Stimulated activated CD4-positive, alpha-beta T cell treated with anti-CD3 and anti-CD28 coated beads, Interleukin-2, amount 100 ng/mL, for 24 hours (primary cell): ENCODE measurements at regions not wholly inside any gene's neighbourhood (a gene's known extent, or its start where the extent isn't known, plus 50 kb on each side); places are given as distances from the start of the nearest gene placed in this dataset.
"Not testable (repeated sequence)": the region's sequence is repeated elsewhere in the genome, so short reads cannot be mapped to it uniquely, and the experiment has no call there.

ENCODE experiments used
- DNase-seq, 2 donors: peaks; one replicate each; pipeline ENCODE4 v3.0.0-alpha.2; 2020

GRCh38 chr4:84276752-84277151, 222.3 kb downstream of the NKX6-1 start:
- DNase-seq = no peak

- no peak for DNase-seq
These were observed 229.5 kb downstream of the NKX6-1 start for GRCh38 chr4:84269536-84270044.

GRCh38 chr4:84264652-84265051, 234.4 kb downstream of the NKX6-1 start:
- no peak for DNase-seq

GRCh38 chr4:84263415-84263814, 235.7 kb downstream of the NKX6-1 start:
- DNase-seq = no peak

GRCh38 chr4:84260495-84260894, 238.6 kb downstream of the NKX6-1 start:
- DNase-seq = no peak

GRCh38 chr4:84258905-84259830, 239.9 kb downstream of the NKX6-1 start:
- DNase-seq = no peak

GRCh38 chr4:84254537-84254936, 244.6 kb downstream of the NKX6-1 start:
- no peak for DNase-seq

GRCh38 chr4:84249521-84249920, 249.6 kb downstream of the NKX6-1 start:
- no peak for DNase-seq

- DNase-seq = not testable (repeated sequence)
These were observed 254.1 kb downstream of the NKX6-1 start for GRCh38 chr4:84245042-84245441.

- not testable (repeated sequence) for DNase-seq
These were observed 254.7 kb downstream of the NKX6-1 start for GRCh38 chr4:84244346-84244801.

- DNase-seq = no peak
These were observed 255.4 kb downstream of the NKX6-1 start for GRCh38 chr4:84243685-84244084.

GRCh38 chr4:84239278-84239845, 259.7 kb downstream of the NKX6-1 start:
- no peak for DNase-seq

- no peak for DNase-seq
These were observed 260.6 kb downstream of the NKX6-1 start for GRCh38 chr4:84238247-84239090.

GRCh38 chr4:84237008-84237407, 262.1 kb downstream of the NKX6-1 start:
- DNase-seq = no peak

GRCh38 chr4:84235126-84235944, 263.8 kb downstream of the NKX6-1 start:
- no peak for DNase-seq

- no peak for DNase-seq
These were observed 266.6 kb downstream of the NKX6-1 start for GRCh38 chr4:84232309-84233095.

GRCh38 chr4:84231539-84232055, 267.5 kb downstream of the NKX6-1 start:
- no peak for DNase-seq

GRCh38 chr4:84224522-84224921, 274.6 kb downstream of the NKX6-1 start:
- no peak for DNase-seq

- DNase-seq = no peak
These were observed 277.4 kb downstream of the NKX6-1 start for GRCh38 chr4:84221704-84222103.

- DNase-seq = no peak
These were observed 278.1 kb downstream of the NKX6-1 start for GRCh38 chr4:84220990-84221389.

GRCh38 chr4:84219656-84220055, 279.4 kb downstream of the NKX6-1 start:
- no peak for DNase-seq
